ENCODE measurements at regions not wholly inside any gene's neighbourhood (a gene's known extent, or its start where the extent isn't known, plus 50 kb on each side); places are given as distances from the start of the nearest gene placed in this dataset.

DNA sequence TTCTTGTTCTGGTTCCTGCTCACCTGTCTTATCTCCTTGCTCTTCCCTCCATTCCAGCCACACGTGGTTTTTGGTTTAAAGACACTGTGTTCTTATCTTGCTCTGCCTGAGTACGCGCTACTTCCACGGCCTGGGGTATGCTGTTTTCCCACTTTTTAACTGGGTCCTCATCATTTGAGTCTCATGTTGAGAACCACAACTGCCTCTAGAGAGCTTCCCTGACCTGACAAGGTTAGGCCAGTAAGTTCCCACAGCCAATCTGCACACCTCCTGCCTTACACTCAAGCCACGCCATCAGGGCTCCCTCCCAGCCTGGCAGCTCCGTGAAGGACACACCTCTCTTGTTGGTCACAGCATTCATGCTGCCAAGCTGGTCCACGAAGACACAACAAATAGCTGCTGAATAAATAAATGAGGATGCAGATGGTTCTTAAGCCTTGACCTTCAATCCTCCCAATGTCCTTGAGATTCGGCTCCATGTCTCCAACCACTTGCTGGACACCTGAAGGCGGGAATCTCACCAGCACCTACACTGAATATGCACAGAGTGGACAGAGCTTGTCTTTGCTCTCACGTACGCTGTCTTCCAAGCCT, 201.7 kb upstream of the KLF14 start:
- intact Hi-C loops (cut with DNase I; ENCODE audit: low total_unique reads), result loop anchor here (5.0 kb wide), 1 partner anchor 533 kb away; no protein-coding TSS in a partner anchor
- H3K4me3 ChIP-seq, result no peak overlapping the region
- H3K27me3 ChIP-seq, result no peaks in the 10 kb centered on the region
- peaks cover 0 to 13% of the 10 kb centered on the region in 2 donors for H3K4me1 ChIP-seq
- H3K27ac ChIP-seq, result peak overlapping the region; percentile 43 to 44
- no peaks in the 10 kb centered on the region for H3K9me3 ChIP-seq
- no peak for DNase-seq (ENCODE audit: low spot score in 2 of 2)
- TF ChIP-seq, protein P1, sequence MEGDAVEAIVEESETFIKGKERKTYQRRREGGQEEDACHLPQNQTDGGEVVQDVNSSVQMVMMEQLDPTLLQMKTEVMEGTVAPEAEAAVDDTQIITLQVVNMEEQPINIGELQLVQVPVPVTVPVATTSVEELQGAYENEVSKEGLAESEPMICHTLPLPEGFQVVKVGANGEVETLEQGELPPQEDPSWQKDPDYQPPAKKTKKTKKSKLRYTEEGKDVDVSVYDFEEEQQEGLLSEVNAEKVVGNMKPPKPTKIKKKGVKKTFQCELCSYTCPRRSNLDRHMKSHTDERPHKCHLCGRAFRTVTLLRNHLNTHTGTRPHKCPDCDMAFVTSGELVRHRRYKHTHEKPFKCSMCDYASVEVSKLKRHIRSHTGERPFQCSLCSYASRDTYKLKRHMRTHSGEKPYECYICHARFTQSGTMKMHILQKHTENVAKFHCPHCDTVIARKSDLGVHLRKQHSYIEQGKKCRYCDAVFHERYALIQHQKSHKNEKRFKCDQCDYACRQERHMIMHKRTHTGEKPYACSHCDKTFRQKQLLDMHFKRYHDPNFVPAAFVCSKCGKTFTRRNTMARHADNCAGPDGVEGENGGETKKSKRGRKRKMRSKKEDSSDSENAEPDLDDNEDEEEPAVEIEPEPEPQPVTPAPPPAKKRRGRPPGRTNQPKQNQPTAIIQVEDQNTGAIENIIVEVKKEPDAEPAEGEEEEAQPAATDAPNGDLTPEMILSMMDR (IDR thresholded peaks at IDR 0.05), result no peak
- H3K36me3 ChIP-seq, result no peaks in the 10 kb centered on the region

- Histone ChIP-seq H3K4me3 (no peak overlapping the region), H3K36me3 (no peaks in the 10 kb centered on the region), H3K9me3 (no peaks in the 10 kb centered on the region), H3K27ac (peak overlapping the region; percentile 43 to 44), H3K27me3 (no peaks in the 10 kb centered on the region), H3K4me1 (peaks cover 0 to 6% of the 10 kb centered on the region in 2 donors)
- no peak for DNase-seq (ENCODE audit: low spot score in 2 of 2)
- TF ChIP-seq, protein P1 (IDR thresholded peaks at IDR 0.05), result no peak
- no peak for TF ChIP-seq POLR2A (IDR thresholded peaks at IDR 0.05)
- no peak for TF ChIP-seq POLR2AphosphoS5 (IDR thresholded peaks at IDR 0.05)
- intact Hi-C loops (cut with DNase I; ENCODE audit: low total_unique reads), result loop anchor here (5.0 kb wide), 1 partner anchor 534 kb away; no protein-coding TSS in a partner anchor
Measured at GRCh38 chr7:130936202-130936931, 202.4 kb upstream of the KLF14 start.

DNA sequence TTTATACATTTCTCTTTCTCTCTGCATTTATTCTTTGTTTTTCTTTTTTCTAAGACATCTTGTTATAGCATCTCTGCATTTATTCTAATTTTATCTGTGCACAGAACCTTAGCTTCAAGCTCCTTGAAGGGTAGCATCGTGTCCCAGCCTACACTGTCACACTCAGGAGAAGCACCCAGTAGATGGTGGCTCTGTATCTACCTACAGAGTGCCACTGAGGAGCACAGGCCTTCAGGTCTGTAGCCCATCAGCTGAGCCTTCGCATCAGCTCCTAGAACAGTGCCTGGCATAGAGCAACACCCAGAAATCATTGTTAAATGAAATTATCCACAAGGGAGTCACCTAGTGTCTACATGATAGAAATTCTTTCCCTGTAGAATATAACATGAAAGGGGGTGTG, 203.0 kb upstream of the KLF14 start:
- H3K4me3 ChIP-seq, result no peak overlapping the region
- no peak for DNase-seq (ENCODE audit: low spot score in 2 of 2)
- H3K4me1 ChIP-seq, result peaks cover 0 to 6% of the 10 kb centered on the region in 2 donors
- TF ChIP-seq, protein P1 (IDR thresholded peaks at IDR 0.05), result no peak
- no peak for TF ChIP-seq POLR2A (IDR thresholded peaks at IDR 0.05)
- TF ChIP-seq POLR2AphosphoS5 (IDR thresholded peaks at IDR 0.05), result no peak
- intact Hi-C loops (cut with DNase I; ENCODE audit: low total_unique reads), result loop anchor here (5.0 kb wide), 1 partner anchor 535 kb away; no protein-coding TSS in a partner anchor
- H3K27ac ChIP-seq, result peak overlapping the region; percentile 33 to 34
- no peaks in the 10 kb centered on the region for H3K27me3 ChIP-seq
- no peaks in the 10 kb centered on the region for H3K9me3 ChIP-seq
- no peaks in the 10 kb centered on the region for H3K36me3 ChIP-seq

DNA sequence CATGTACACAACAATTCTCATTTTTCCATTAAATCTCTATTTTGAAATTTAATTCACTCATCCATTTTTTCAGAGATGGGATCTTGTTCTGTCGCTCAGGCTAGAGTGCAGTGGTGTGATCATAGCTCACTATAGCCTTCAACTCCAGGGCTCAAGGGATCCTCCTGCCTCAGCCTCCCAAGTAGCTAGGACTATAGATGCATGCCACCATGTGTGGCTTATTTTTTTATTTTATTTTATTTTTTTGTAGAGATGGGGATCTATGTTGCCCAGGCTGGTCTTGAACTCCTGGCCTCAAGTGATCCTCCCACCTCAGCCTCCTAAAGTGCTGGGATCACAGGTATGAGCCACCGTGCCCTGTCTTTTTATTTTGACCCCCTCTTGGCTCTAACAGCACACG, 203.8 kb upstream of the KLF14 start:
- TF ChIP-seq POLR2AphosphoS5 (IDR thresholded peaks at IDR 0.05) (no peak), POLR2A (IDR thresholded peaks at IDR 0.05) (no peak)
- TF ChIP-seq, protein P1 (IDR thresholded peaks at IDR 0.05), result no peak
- Histone ChIP-seq H3K36me3 (no peaks in the 10 kb centered on the region), H3K27me3 (no peaks in the 10 kb centered on the region), H3K4me3 (no peak overlapping the region), H3K9me3 (no peaks in the 10 kb centered on the region), H3K4me1 (peaks cover 0 to 6% of the 10 kb centered on the region in 2 donors), H3K27ac (peak overlapping the region in 1 of 2 donors; percentile 94)
- intact Hi-C loops (cut with DNase I; ENCODE audit: low total_unique reads), result loop anchor here (5.0 kb wide), 1 partner anchor 536 kb away; no protein-coding TSS in a partner anchor
- DNase-seq (ENCODE audit: low spot score in 2 of 2), result no peak

- TF ChIP-seq, protein P1 (IDR thresholded peaks at IDR 0.05), result no peak
- no peak for TF ChIP-seq POLR2A (IDR thresholded peaks at IDR 0.05)
- TF ChIP-seq POLR2AphosphoS5 (IDR thresholded peaks at IDR 0.05), result no peak
- Histone ChIP-seq H3K27me3 (no peaks in the 10 kb centered on the region), H3K36me3 (no peaks in the 10 kb centered on the region), H3K4me3 (no peak overlapping the region), H3K27ac (peak overlapping the region; percentile 34 to 94), H3K9me3 (no peaks in the 10 kb centered on the region), H3K4me1 (peaks cover 0 to 6% of the 10 kb centered on the region in 2 donors)
- intact Hi-C loops (cut with DNase I; ENCODE audit: low total_unique reads), result loop anchor here (5.0 kb wide), 1 partner anchor 536 kb away; no protein-coding TSS in a partner anchor
- DNase-seq (ENCODE audit: low spot score in 2 of 2), result no peak
Measured at GRCh38 chr7:130938661-130939060, 204.7 kb upstream of the KLF14 start.
